ENCODE measurements at regions not wholly inside any gene's neighbourhood (a gene's known extent, or its start where the extent isn't known, plus 50 kb on each side); places are given as distances from the start of the nearest gene placed in this dataset.
A peak's percentile ranks its signal among the peaks of the same experiment; 100 is the strongest.

GRCh38 chr2:23286758-23287704, 97.9 kb upstream of the KLHL29 start:
- DNase-seq, result no peak

- DNase-seq, result no peak
Measured at GRCh38 chr2:23289671-23290070, 95.3 kb upstream of the KLHL29 start.

- DNase-seq, result no peak
Measured at GRCh38 chr2:23291239-23291638, 93.7 kb upstream of the KLHL29 start.

- DNase-seq, result no peak
Measured at GRCh38 chr2:23292024-23292423, 93.0 kb upstream of the KLHL29 start.

GRCh38 chr2:23293063-23293462, 91.9 kb upstream of the KLHL29 start:
- DNase-seq, result peak; percentile 39 to 44 (median 40)

- DNase-seq, result no peak
Measured at GRCh38 chr2:23293731-23294130, 91.2 kb upstream of the KLHL29 start.

- no peak for DNase-seq
Measured at GRCh38 chr2:23294238-23294637, 90.7 kb upstream of the KLHL29 start.

GRCh38 chr2:23296691-23297090, 88.3 kb upstream of the KLHL29 start:
- DNase-seq, result no peak

GRCh38 chr2:23297112-23297511, 87.9 kb upstream of the KLHL29 start:
- no peak for DNase-seq

- no peak for DNase-seq
Measured at GRCh38 chr2:23298551-23298950, 86.4 kb upstream of the KLHL29 start.

- DNase-seq, result no peak
Measured at GRCh38 chr2:23299476-23300195, 85.3 kb upstream of the KLHL29 start.

GRCh38 chr2:23301136-23301535, 83.8 kb upstream of the KLHL29 start:
- DNase-seq, result no peak

GRCh38 chr2:23302591-23302990, 82.4 kb upstream of the KLHL29 start:
- DNase-seq, result peak; percentile 38 to 72 (median 56)

- DNase-seq, result no peak
Measured at GRCh38 chr2:23306401-23306800, 78.6 kb upstream of the KLHL29 start.

GRCh38 chr2:23311186-23311585, 73.8 kb upstream of the KLHL29 start:
- no peak for DNase-seq

GRCh38 chr2:23312996-23313606, 71.9 kb upstream of the KLHL29 start:
- peak in 1 of 3 donors; percentile 20 for DNase-seq

- no peak for DNase-seq
Measured at GRCh38 chr2:23314687-23315086, 70.3 kb upstream of the KLHL29 start.

- DNase-seq, result no peak
Measured at GRCh38 chr2:23320058-23320457, 64.9 kb upstream of the KLHL29 start.

GRCh38 chr2:23321751-23322150, 63.2 kb upstream of the KLHL29 start:
- no peak for DNase-seq

- DNase-seq, result no peak
Measured at GRCh38 chr2:23322567-23323197, 62.3 kb upstream of the KLHL29 start.

- no peak for DNase-seq
Measured at GRCh38 chr2:23323198-23323916, 61.6 kb upstream of the KLHL29 start.

GRCh38 chr2:23323917-23324680, 60.9 kb upstream of the KLHL29 start:
- no peak for DNase-seq
